Fibroblast of lung (primary cell): ENCODE measurements at regions not wholly inside any gene's neighbourhood (a gene's known extent, or its start where the extent isn't known, plus 50 kb on each side); places are given as distances from the start of the nearest gene placed in this dataset.

Experiments used
- DNase-seq, 2 donors: peaks; one replicate each; pipeline versions ENCODE4 v3.0.0 to v3.0.0-alpha.2; 2010; ENCODE audit warnings: low read depth in 2 of 2
- H2AFZ ChIP-seq: 2 replicates; pipeline ENCODE4 v1.5.1; 2012; ENCODE audit warnings: low read length, control low read depth, inconsistent platforms
- H3K27ac ChIP-seq: 2 replicates; pipeline ENCODE4 v1.5.1; 2011; ENCODE audit warnings: low read length, control low read depth; ENCODE audit not compliant: insufficient read depth
- H3K27me3 ChIP-seq: 2 replicates; pipeline ENCODE4 v1.5.1; 2011; ENCODE audit warnings: mild to moderate bottlenecking, low read length; ENCODE audit not compliant: control insufficient read depth, insufficient read depth
- H3K36me3 ChIP-seq: 2 replicates; pipeline ENCODE4 v1.5.1; 2011; ENCODE audit warnings: low read length; ENCODE audit not compliant: control insufficient read depth, insufficient read depth
- H3K4me1 ChIP-seq: 2 replicates; pipeline ENCODE4 v1.5.1; 2011; ENCODE audit warnings: low read length; ENCODE audit not compliant: control insufficient read depth, insufficient read depth; ENCODE audit errors: extremely low read depth
- H3K4me2 ChIP-seq: 2 replicates; pipeline ENCODE4 v1.5.1; 2011; ENCODE audit warnings: low read length, control low read depth; ENCODE audit not compliant: insufficient read depth; ENCODE audit errors: extremely low read depth
- H3K4me3 ChIP-seq, 4 experiments: fragments of 200-600 bp in 1 of 4; sonication (generic) in 1 of 4; replicated peaks in 1 of 4; 2 replicates each; pipeline ENCODE4 v1.5.1; 2011 to 2016; ENCODE audit warnings: low read length in 4 of 4, low read depth in 3 of 4, mild to moderate bottlenecking in 3 of 4, control low read depth in 2 of 4, inconsistent platforms in 1 of 4, mixed read lengths in 1 of 4; ENCODE audit not compliant: insufficient read depth in 1 of 4; ENCODE audit errors: control extremely low read depth in 1 of 4
- H3K79me2 ChIP-seq: 2 replicates; pipeline ENCODE4 v1.5.1; 2012; ENCODE audit warnings: mild to moderate bottlenecking, low read length, inconsistent platforms; ENCODE audit not compliant: control insufficient read depth, insufficient read depth
- H3K9ac ChIP-seq: 2 replicates; pipeline ENCODE4 v1.5.1; 2011; ENCODE audit warnings: mild to moderate bottlenecking, low read length, control low read depth; ENCODE audit not compliant: insufficient read depth
- H3K9me3 ChIP-seq: 2 replicates; pipeline ENCODE4 v1.5.1; 2012; ENCODE audit warnings: low read depth, low read length; ENCODE audit not compliant: control insufficient read depth, insufficient read depth
- H4K20me1 ChIP-seq: 2 replicates; pipeline ENCODE4 v1.5.1; 2011; ENCODE audit warnings: low read length; ENCODE audit not compliant: control insufficient read depth, insufficient read depth; ENCODE audit errors: extremely low read depth
- EZH2 ChIP-seq: IDR thresholded peaks from 2 replicates; pipeline ENCODE4 v1.5.1; 2012; ENCODE audit warnings: low read length, control low read depth, mild to moderate bottlenecking; ENCODE audit errors: missing control alignments
- TF ChIP-seq, protein P1 (sequence below), 2 donors: IDR thresholded peaks in 1 of 2; conservative IDR thresholded peaks in 1 of 2; 1 replicate in 1 of 2; 2 replicates in 1 of 2; pipeline ENCODE4 v1.5.1; 2011 to 2012; ENCODE audit warnings: low read length in 2 of 2, control low read depth in 1 of 2, inconsistent platforms in 1 of 2, low read depth in 1 of 2, mild to moderate bottlenecking in 1 of 2

DNA sequence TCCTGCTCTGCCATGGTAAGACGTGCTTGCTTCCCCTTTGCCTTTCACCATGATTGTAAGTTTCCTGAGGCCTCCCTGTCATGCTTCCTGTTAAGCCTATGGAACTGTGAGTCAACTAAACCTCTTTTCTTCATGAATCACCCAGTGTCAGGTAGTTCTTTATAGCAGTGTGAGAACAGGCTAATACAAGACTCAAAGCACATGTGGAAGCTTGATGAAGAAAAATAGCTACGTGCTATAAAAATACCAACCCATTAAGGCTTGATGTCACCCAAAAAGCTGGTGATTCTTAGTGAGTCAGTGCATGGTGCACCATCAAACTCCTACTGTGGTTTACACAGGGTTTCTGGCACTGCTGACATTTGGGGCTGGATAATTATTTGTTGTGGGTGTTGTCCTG, 332.2 kb downstream of the TMEM167A start:
- no peak for TF ChIP-seq EZH2
- TF ChIP-seq, protein P1, sequence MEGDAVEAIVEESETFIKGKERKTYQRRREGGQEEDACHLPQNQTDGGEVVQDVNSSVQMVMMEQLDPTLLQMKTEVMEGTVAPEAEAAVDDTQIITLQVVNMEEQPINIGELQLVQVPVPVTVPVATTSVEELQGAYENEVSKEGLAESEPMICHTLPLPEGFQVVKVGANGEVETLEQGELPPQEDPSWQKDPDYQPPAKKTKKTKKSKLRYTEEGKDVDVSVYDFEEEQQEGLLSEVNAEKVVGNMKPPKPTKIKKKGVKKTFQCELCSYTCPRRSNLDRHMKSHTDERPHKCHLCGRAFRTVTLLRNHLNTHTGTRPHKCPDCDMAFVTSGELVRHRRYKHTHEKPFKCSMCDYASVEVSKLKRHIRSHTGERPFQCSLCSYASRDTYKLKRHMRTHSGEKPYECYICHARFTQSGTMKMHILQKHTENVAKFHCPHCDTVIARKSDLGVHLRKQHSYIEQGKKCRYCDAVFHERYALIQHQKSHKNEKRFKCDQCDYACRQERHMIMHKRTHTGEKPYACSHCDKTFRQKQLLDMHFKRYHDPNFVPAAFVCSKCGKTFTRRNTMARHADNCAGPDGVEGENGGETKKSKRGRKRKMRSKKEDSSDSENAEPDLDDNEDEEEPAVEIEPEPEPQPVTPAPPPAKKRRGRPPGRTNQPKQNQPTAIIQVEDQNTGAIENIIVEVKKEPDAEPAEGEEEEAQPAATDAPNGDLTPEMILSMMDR (conservative IDR thresholded peaks at IDR 0.05 in 1 of 2, IDR thresholded peaks at IDR 0.05 in 1 of 2; ENCODE audit: low read depth in 1 of 2, low read length in 2 of 2) = no peak
- Histone ChIP-seq H3K79me2 (no peaks in the 10 kb centered on the region), H3K27me3 (no peaks in the 10 kb centered on the region), H3K9ac (no peak overlapping the region), H3K4me1 (no peaks in the 10 kb centered on the region), H3K36me3 (no peaks in the 10 kb centered on the region), H2AFZ (no peak overlapping the region), H3K4me2 (no peak overlapping the region), H3K9me3 (no peaks in the 10 kb centered on the region), H4K20me1 (no peaks in the 10 kb centered on the region), H3K27ac (no peak overlapping the region), H3K4me3 (no peak overlapping the region)
- DNase-seq = no peak

DNA sequence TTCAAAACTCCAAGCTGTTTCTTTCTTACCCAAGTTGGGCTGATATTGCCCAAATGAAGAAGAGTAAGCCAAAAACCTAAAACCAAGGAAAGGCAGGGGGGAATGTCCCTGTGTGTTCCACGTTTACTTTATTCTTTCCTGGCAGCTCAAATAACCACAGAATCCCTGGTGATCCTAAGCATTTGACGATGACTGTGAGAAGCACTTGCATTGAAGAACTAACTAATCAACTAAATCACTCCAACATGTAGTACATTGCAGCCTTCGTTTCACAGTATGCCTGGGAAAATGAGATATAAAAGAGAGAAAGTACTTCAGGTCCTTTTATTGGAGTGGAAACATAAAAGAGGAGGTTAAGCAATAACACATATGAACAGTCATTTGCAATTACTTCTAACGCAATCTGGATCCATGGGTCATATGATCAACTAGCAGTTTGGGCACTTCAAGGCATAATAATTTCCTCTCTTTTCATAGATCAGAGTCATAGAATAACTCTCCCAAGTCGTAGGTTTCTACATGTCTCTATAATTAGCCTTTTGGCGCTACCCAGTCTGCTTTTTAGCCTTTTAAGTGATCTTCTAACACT, 338.4 kb downstream of the TMEM167A start:
- Histone ChIP-seq H3K9me3 (no peaks in the 10 kb centered on the region), H4K20me1 (no peaks in the 10 kb centered on the region), H3K4me1 (no peaks in the 10 kb centered on the region), H3K4me3 (no peak overlapping the region), H3K36me3 (no peaks in the 10 kb centered on the region), H3K27me3 (no peaks in the 10 kb centered on the region), H3K4me2 (no peak overlapping the region), H3K79me2 (no peaks in the 10 kb centered on the region), H3K27ac (no peak overlapping the region), H3K9ac (no peak overlapping the region), H2AFZ (no peak overlapping the region)
- DNase-seq = no peak
- no peak for TF ChIP-seq EZH2
- TF ChIP-seq, protein P1 (conservative IDR thresholded peaks at IDR 0.05 in 1 of 2, IDR thresholded peaks at IDR 0.05 in 1 of 2; ENCODE audit: low read depth in 1 of 2, low read length in 2 of 2) = no peak

DNA sequence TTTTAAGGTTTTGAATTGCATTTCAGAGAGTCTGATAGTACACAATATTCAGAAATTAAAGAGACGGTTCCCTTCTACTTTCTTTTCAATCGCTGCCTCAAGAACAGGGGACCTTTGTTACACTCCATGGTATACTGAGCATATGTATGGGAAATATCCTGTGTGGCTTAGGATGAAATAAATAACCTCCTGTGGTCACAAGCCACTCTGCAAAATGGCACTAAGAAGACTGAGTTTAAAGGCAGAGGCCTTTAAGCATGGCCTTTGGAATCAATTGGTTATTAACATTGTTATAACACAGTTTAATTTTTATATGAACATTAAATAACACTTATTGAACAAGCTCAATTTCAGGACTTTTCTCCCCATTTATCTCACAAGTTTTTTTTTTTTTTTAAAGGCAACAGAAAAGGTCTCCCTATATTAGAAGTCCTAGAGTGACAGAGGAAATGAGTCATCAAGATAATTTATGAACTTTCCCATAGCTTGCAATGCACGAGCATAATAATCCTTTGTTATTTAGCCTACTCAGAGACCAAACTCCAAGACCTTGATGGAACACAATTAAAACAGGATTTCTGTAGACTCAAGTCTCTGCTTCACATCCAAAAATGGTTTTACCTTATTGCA, 341.9 kb downstream of the TMEM167A start:
- Histone ChIP-seq H3K4me1 (no peaks in the 10 kb centered on the region), H3K27ac (no peak overlapping the region), H3K4me3 (no peak overlapping the region), H3K9ac (no peak overlapping the region), H3K27me3 (no peaks in the 10 kb centered on the region), H3K9me3 (no peaks in the 10 kb centered on the region), H3K36me3 (no peaks in the 10 kb centered on the region), H3K79me2 (no peaks in the 10 kb centered on the region), H4K20me1 (no peaks in the 10 kb centered on the region), H2AFZ (no peak overlapping the region), H3K4me2 (no peak overlapping the region)
- DNase-seq = peak; percentile 60 to 77
- TF ChIP-seq EZH2 = no peak
- TF ChIP-seq, protein P1 (conservative IDR thresholded peaks at IDR 0.05 in 1 of 2, IDR thresholded peaks at IDR 0.05 in 1 of 2; ENCODE audit: low read depth in 1 of 2, low read length in 2 of 2) = no peak
